ENCODE measurements at regions not wholly inside any gene's neighbourhood (a gene's known extent, or its start where the extent isn't known, plus 50 kb on each side); places are given as distances from the start of the nearest gene placed in this dataset.
"Not testable (repeated sequence)": the region's sequence is repeated elsewhere in the genome, so short reads cannot be mapped to it uniquely, and the experiment has no call there.

DNA sequence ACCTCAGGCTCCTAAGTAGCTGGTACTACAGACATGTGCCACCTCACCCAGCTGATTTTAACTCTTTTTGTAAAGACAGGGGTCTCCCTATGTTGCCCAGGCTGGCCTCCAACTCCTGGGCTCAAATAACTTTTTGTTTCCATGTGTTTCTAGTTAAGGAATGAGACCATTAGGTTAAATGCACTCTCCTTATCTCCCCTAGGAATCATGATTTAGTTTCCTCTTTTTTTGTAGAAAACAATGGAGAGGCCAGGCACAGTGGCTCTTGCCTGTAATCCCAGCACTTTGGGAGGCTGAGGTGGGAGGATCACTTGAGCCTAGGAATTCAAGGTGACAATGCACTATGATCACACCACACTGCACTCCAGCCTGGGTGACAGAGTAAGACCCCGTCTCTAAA is 198.8 kb upstream of the C2CD4B start:
- no TSS peak for BruUV-seq (replicated peaks)
- Histone ChIP-seq H3F3A (ENCODE audit: insufficient read depth, low read depth) (no peaks in the 10 kb centered on the region), H4K20me1 (ENCODE audit: insufficient read depth) (no peaks in the 10 kb centered on the region), H3K9me3 (ENCODE audit: insufficient read depth, low read depth) (no peaks in the 10 kb centered on the region), H3K36me3 (ENCODE audit: low read depth) (no peaks in the 10 kb centered on the region), H3K27ac (no peak overlapping the region), H3K4me2 (no peak overlapping the region), H3K79me2 (ENCODE audit: low read depth) (no peaks in the 10 kb centered on the region), H2AFZ (no peak overlapping the region), H3K9me2 (ENCODE audit: insufficient read depth) (no peaks in the 10 kb centered on the region), H3K4me1 (replicated peaks; ENCODE audit: insufficient read depth) (no peaks in the 10 kb centered on the region), H3K27me3 (ENCODE audit: insufficient read depth, low read depth) (no peaks in the 10 kb centered on the region), H3K4me3 (no peak overlapping the region)
- ChIA-PET CTCF (no interaction called here), POLR2A (ENCODE audit: unreplicated experiment) (no interaction called here)
- intact Hi-C loops (cut with micrococcal nuclease; ENCODE audit: unreplicated experiment), result no loop called here
- no peak for DNase-seq
- TF ChIP-seq EZH2 (IDR thresholded peaks at IDR 0.05; ENCODE audit: low read depth) (no peak), CTCF (conservative IDR thresholded peaks at IDR 0.05) (no peak)

DNA sequence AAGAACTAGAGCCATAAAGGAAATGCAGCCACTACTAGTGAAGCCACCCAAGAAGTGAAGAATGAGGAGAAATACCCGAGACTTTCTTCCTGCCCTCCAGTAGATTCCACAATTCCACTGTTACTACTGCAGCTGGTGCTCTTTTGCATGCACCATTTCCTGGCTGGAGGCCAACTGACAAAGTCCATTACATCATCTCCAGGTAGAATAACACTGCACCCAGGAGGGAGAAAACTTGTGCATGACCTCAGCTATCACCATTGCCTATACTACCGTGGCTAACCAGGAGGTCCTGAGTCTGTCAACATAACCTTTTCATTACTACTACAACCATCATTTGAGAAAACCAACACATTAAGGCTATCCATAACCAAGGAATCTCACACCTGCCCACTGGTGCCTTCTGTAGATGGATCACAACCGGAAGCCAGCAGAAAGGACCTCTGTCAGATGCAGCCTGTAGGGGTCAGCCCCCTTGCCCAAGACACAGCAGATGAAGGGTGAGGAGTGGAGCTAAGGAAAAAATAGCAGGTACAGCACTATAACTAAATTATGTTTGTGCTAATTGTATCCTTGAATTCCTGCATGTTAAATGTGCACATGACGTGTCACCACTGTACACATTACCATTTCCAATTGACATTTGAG is 200.8 kb upstream of the C2CD4B start:
- no peak overlapping the region for H3K4me2 ChIP-seq
- no peak overlapping the region for H3K27ac ChIP-seq
- no TSS peak for BruUV-seq (replicated peaks)
- no peaks in the 10 kb centered on the region for H3F3A ChIP-seq (ENCODE audit: insufficient read depth, low read depth)
- no peaks in the 10 kb centered on the region for H3K36me3 ChIP-seq (ENCODE audit: low read depth)
- ChIA-PET POLR2A (ENCODE audit: unreplicated experiment) (no interaction called here), CTCF (no interaction called here)
- H2AFZ ChIP-seq, result no peak overlapping the region
- H4K20me1 ChIP-seq (ENCODE audit: insufficient read depth), result no peaks in the 10 kb centered on the region
- no peaks in the 10 kb centered on the region for H3K4me1 ChIP-seq (replicated peaks; ENCODE audit: insufficient read depth)
- H3K9me3 ChIP-seq (ENCODE audit: insufficient read depth, low read depth), result no peaks in the 10 kb centered on the region
- TF ChIP-seq EZH2 (IDR thresholded peaks at IDR 0.05; ENCODE audit: low read depth) (no peak), CTCF (conservative IDR thresholded peaks at IDR 0.05) (no peak)
- no peak overlapping the region for H3K4me3 ChIP-seq
- H3K79me2 ChIP-seq (ENCODE audit: low read depth), result no peaks in the 10 kb centered on the region
- intact Hi-C loops (cut with micrococcal nuclease; ENCODE audit: unreplicated experiment), result no loop called here
- no peaks in the 10 kb centered on the region for H3K9me2 ChIP-seq (ENCODE audit: insufficient read depth)
- DNase-seq, result peak in 1 of 2 experiments; percentile 33
- H3K27me3 ChIP-seq (ENCODE audit: insufficient read depth, low read depth), result no peaks in the 10 kb centered on the region

GRCh38 chr15:62369454-62369853 is 204.4 kb upstream of the C2CD4B start:
- no peak overlapping the region for H3K4me3 ChIP-seq
- TF ChIP-seq EZH2 (IDR thresholded peaks at IDR 0.05; ENCODE audit: low read depth) (no peak), CTCF (conservative IDR thresholded peaks at IDR 0.05) (no peak)
- BruUV-seq (replicated peaks), result no TSS peak
- H3K4me2 ChIP-seq, result no peak overlapping the region
- POLR2A ChIA-PET (ENCODE audit: unreplicated experiment), result no interaction called here
- no peaks in the 10 kb centered on the region for H3K79me2 ChIP-seq (ENCODE audit: low read depth)
- H3K27ac ChIP-seq, result no peak overlapping the region
- no peaks in the 10 kb centered on the region for H3K36me3 ChIP-seq (ENCODE audit: low read depth)
- no peaks in the 10 kb centered on the region for H3K9me2 ChIP-seq (ENCODE audit: insufficient read depth)
- H4K20me1 ChIP-seq (ENCODE audit: insufficient read depth), result no peaks in the 10 kb centered on the region
- intact Hi-C loops (cut with micrococcal nuclease; ENCODE audit: unreplicated experiment), result no loop called here
- H2AFZ ChIP-seq, result no peak overlapping the region
- no peaks in the 10 kb centered on the region for H3K4me1 ChIP-seq (replicated peaks; ENCODE audit: insufficient read depth)
- H3K9me3 ChIP-seq (ENCODE audit: insufficient read depth, low read depth), result no peaks in the 10 kb centered on the region
- CTCF ChIA-PET, result no interaction called here
- no peaks in the 10 kb centered on the region for H3K27me3 ChIP-seq (ENCODE audit: insufficient read depth, low read depth)
- H3F3A ChIP-seq (ENCODE audit: insufficient read depth, low read depth), result no peaks in the 10 kb centered on the region
- no peak for DNase-seq

DNA sequence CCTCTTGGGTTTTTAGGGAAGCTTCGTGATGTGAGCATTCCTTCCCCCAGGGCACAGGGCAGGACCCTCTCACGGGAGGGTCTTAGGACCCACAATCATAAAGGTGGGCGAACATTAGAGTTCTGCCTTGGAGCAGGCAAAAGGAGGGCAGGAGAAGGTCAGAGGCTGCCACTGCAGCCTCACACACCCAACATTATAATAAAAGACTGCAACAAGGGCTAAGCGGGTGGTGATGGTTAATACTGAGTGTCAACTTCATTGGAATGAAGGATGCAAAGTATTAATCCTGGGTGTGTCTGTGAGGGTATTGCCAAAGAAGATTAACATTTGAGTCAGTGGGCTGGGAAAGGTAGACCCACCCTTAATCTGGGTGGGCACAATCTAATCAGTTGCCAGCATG is 206.6 kb upstream of the C2CD4B start:
- H3K36me3 ChIP-seq (ENCODE audit: low read depth); H3F3A ChIP-seq (ENCODE audit: insufficient read depth, low read depth); H4K20me1 ChIP-seq (ENCODE audit: insufficient read depth); H3K27ac ChIP-seq; intact Hi-C loops (cut with micrococcal nuclease; ENCODE audit: unreplicated experiment); H3K79me2 ChIP-seq (ENCODE audit: low read depth); CTCF ChIA-PET; H3K9me2 ChIP-seq (ENCODE audit: insufficient read depth); POLR2A ChIA-PET (ENCODE audit: unreplicated experiment); H3K4me2 ChIP-seq; H3K4me3 ChIP-seq; H3K9me3 ChIP-seq (ENCODE audit: insufficient read depth, low read depth); BruUV-seq (replicated peaks); DNase-seq; H3K4me1 ChIP-seq (replicated peaks; ENCODE audit: insufficient read depth); H3K27me3 ChIP-seq (ENCODE audit: insufficient read depth, low read depth); H2AFZ ChIP-seq: not testable (repeated sequence)
